GM21447 (cell line): ENCODE measurements at regions not wholly inside any gene's neighbourhood (a gene's known extent, or its start where the extent isn't known, plus 50 kb on each side); places are given as distances from the start of the nearest gene placed in this dataset.

Experiments
- ATAC-seq: cut with Tn5 transposase; IDR thresholded peaks from one replicate; pipeline ENCODE4 v1.9.1; 2021; ENCODE audit not compliant: unreplicated experiment

DNA sequence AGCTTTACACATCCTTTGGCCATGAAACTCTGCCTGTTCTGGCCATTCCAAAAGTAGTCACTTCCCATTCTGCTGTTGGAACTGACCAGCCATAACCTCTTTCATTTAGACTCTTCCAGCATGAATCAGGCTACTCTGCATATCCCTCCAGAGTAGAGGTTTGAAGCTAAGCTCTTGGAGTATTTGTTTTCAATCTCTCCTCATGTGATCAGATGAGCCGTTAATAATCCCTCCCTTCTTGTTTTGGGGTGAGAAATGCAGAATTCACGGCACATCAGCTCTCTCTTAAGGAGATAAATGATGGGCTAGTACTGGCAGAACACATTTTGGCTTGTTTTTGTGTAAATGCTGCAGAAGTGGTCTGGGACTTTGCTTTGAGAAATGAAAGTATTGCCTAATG lies 519.9 kb downstream of the PCDH17 start:
- no peak for ATAC-seq

DNA sequence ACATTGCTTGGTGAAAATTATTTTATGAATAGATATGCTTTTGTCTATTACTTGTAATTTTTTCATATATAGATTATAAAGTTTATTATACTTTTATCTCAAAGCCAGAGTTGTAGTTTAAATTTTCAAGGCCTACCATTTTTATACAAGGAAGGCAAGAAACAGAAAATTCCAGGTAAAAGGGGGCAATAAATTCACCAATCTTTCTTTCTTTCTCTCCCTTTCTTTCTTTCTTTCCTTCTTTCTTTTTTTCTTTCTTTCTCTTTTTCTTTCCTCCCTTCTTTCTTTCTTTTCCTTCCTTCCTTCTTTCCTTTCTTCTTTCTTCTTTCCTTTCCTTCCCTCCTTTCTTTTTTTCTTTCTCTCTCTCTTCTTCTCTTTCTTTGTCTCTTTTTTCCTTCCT lies 529.4 kb downstream of the PCDH17 start:
- ATAC-seq, result no peak

DNA sequence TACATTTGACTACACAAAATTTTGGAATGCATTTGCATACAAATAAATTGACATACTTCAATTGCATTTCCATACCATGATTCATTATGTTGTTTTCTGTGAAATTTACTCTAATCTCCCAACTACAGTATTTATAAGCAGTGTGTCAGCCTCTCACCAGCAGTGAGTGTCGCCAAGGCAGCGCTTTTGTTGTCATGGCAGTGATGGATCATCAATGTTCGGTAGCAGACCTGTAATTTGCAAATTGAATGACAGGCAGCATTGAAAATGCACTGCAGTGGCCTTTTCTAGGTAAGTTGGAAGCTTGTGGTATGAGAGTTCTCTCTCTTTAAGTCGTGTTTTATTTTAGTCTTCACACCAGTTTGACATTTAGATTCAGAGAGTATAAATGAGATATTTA lies 534.1 kb downstream of the PCDH17 start:
- ATAC-seq, result no peak

DNA sequence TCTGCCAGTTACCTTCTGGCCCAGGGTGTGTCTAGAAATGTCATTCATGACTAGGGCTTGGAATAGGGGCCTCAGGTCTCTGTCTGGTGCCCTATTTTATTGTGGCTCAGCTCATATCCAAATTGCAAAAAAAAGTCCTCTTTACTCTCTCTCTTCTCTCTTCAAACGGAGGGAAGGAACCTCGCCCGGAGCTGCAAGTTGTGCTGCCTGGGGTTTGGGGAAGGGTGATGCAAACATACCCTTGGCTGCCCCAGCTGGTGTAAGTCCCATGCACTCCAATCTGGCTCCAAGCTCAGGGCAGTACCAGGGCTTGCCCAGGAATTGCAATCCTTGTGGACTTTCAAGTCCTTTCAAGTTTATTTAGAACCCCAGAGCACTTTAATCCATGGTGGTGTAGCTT lies 549.6 kb downstream of the PCDH17 start:
- ATAC-seq, result no peak

DNA sequence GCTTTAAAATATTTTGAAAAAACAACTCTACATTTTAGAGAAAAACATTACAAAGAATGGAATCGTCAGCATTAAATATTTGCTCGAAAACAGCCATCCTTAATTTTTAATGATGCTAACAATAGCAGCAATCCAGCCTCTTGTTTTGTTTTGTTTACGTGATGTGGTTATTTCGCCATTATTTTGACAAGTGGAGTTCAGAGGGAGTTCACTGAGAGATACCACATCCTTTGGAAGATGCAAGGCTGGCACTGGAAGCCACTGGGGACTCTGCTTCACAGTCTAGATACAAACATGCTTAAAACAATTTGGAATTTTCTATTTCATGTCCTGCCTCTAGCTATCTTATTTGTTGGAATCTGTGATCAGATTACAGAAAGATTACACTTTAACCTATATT lies 556.3 kb downstream of the PCDH17 start:
- ATAC-seq, result no peak

DNA sequence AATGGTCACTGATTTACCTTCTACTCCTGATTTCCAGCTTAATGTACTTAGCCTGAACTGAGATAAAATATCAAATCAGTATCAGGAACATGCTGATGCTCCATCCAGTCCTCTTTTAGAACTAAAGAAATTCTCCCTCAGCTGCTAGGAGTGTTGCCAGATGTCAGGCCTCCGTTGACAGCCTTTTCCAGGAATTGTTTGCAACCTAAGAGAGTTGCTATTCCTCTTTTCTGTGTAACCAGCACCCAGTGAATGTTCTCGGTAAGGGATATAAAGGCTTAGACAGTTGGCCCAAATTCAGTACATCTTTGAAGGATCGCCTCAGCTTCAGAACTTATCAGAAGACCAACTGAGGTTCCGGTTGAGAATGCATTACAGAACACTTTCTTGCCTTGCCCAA lies 559.0 kb downstream of the PCDH17 start:
- ATAC-seq, result no peak

DNA sequence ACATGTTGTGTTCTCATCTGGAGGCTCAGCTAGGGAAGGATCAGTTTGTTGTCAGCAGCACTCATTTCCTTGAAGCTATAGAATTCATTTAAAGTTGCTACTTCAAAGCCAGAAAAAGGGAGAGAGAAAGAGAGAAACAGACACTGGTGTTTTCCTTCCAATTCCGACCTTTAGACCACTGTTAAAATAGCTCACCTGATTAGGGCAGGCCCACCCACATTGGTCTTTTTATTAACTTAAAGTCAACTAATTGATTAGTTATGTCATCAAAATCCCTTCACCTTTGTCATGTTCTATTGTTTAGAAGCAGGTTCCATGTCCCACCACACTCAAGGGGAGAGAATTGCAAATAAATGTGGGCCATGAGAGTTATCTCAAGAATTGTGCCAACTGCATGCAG lies 560.2 kb downstream of the PCDH17 start:
- no peak for ATAC-seq

DNA sequence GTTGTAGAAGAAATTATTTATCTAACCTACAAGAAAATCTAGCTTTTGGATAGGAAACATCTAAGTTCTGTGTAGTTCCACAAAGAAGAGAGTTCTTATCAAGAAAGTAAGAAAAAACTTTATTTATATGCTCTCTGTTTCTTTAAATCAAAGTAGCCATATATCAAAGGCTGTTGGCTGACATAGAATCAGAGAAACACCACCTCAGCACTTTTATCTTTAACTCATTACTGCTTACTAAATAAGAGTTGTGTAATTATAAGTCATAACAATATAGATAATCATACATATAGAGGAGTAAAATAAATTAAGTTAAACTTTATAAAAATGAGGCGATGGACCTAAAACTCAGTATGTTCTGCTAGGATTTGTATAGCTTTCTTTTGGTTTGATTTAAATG lies 570.6 kb downstream of the PCDH17 start:
- no peak for ATAC-seq

DNA sequence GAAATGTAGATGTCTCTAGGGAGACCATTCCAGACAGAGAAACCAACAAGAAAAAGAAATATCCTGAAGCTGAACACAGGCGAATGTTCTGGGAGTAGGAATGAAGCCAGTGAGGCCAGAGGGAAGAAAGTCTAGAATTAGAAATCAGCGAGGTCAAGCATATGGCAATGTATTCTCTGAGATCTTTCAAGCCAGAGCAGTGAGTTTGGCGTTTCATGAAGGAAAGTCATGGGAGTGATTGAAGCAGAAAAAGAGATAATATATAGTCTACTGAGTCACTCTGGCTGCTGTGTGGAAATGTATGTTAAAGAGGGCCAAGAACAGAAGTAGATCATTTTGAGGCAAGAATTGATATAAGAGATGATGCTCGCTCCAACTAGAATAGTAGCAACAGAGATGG lies 576.0 kb downstream of the PCDH17 start:
- no peak for ATAC-seq

DNA sequence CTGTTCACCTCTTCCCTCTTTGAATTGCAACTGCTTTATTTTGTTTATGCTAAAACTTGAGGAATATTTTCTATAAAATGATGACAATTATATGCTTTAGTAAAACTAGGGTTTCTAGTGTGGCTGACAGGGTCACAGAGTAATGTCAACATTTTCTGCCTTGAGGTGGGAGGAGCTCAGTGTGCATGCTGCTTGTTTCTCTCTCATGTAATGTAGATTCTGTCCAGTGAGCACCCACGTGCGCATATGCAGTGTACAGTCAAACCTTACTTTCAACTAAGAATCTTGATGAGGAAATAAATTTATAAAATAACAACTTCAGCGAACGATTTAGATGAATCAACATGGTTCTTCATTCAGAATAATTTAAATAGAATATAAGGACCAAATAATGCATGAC lies 603.9 kb downstream of the PCDH17 start:
- ATAC-seq, result no peak

DNA sequence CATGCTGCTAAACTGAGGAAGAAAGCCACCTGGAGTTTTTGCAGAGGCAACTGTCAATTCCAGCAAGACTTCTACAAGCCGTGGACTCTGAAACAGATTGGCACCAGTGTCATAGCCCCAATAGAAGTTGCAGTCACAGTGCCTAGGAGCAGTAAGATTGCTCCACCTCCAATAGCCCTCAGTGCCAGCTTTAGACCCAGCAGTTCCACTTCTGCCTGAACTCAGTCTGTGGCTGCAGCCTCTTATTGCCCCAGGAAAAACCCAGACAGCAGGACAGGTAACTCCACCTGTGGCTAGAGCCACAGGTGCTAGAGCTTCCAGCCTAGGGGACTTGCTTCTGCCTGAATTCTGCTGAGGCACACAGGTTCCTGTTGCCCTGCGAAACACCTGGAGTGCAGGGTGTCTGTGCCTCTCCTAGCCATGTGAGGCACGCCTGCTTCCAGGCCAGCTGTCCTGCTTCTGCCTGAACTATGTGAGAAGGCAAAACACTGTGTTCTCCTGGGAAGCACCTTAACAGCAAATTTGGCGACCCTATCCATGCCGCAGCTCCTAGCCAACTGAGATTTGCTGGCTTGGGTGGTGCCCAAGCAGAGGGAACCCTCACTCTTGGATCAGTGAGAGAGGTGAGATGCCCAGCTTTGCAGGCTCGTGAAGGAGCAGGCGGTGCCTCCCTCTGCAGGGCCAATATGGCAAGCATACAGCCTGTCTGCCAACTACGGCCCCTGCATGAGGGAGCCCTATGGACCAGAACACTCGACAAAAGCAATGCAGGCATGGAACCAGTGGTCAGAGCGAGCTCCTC lies 607.6 kb downstream of the PCDH17 start:
- no peak for ATAC-seq

DNA sequence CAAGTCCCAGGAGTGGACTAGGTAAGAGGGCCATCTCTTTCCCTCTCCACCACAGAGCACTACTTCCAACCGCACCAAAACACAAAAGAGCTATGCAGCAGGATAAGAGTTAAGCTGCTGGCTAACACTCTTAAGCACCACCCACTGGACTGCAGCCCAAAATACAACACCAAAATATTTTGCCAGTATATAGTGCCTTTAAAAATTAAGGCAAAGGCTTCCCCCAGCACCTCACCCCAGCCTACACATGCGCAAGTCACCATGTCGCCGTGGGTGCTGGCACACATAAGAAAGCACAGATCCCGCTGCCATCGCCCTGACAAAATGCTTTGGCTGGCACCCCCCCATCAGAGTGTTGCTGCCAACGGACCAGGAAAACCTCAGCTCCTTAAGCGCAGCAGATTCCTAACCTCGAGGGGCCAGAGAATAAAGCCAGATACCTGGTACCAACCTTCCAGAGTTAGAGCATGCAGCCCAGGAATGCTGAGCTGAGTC lies 608.3 kb downstream of the PCDH17 start:
- no peak for ATAC-seq

DNA sequence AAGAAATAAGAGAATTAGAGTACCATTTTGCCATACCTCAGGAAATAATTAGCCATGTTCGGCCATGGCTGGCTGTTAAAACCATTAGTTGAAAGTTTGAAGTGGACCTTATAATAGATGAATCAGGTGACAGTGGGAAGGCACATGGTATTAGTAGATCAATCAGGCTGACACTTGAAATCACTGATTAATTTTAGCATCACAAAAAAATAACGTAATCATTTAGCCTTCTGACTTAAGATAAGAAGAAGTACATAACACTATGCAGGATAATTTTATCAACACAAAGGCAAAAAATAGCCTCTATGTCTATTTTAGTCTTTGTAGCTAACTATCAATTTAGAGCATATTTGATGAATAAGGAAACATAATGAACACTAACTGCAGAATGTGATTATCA lies 615.5 kb downstream of the PCDH17 start:
- ATAC-seq, result no peak

DNA sequence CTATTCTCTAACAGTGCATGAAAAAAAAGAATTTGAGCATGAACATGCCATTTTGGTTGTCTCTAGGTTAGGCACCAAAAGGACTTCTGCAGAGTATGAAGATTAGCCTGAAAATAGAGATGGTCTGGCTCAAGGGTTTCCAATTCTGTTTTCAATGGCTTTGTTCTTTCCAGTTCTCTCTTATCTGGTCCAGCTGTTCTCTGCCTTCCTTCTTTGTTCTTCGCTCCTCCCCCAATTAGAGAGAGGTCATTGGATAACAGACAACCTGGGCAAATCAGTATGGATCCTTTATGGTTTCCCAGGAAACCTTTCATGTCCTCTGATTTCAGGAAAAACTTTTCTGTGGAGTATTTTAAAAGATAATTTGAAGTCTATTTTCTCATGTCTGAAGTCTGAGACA lies 623.4 kb downstream of the PCDH17 start:
- ATAC-seq, result no peak

DNA sequence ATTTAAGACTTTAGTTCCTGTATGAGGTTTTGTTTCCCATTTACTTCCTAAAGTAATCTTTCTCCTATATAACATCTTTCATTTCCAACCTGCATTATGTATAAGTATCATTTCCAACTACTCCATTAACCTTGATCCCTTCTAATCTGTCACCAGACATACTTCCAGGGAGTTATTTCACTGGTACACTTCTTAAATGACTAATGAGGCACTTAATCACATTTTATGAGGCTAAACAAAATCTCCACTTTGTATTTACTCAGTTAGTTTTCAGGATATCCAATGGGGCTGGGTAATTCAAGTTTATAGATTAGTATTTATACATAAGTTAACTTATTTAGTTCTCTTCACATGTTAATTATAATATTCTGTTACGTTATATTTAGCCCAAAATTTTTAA lies 634.7 kb downstream of the PCDH17 start:
- ATAC-seq, result no peak

DNA sequence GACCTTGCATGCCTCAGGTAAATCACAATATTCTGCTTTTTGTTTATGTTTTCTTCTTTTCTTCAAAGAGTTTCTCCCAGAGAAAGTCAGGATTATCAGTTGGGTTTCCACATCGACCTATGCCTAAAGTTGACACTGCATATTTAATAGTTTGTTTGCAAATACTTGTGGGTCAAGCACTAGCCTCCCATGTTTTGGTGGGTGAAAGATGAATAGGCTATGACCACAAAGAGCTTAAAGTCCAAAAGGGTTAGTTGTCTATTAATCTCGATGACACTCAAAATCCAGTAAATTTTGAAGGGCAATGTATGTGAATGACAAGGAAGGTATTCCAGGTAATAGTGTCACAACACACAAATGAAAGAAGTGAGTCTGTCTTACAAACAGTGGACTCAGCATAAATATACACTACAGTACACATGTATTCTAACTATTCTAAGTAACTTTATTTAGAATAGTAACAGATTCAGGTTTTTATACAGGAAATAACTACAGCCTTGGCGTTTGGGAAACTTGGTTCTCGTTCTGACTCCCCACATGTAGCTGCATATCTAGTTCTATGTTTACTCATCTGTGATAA lies 667.1 kb downstream of the PCDH17 start:
- no peak for ATAC-seq

DNA sequence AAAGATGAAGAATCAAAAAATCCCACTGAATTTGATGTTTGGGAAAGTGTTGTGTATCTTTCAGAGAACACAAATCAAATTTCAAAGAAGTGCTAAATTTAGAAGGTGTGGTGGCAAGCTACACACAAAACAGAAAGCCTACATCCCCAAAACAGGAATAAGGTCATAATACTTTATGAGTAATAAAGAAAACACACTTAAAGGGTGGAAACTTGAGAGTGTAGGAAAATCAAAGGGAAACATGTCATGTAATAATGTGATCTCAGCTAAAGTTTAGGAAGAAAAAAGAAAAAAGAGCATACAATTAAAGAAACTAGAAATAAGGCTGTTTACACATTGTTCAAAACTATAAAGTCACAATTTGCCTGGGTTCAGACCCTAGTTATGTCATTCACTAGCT lies 668.7 kb downstream of the PCDH17 start:
- ATAC-seq, result no peak

DNA sequence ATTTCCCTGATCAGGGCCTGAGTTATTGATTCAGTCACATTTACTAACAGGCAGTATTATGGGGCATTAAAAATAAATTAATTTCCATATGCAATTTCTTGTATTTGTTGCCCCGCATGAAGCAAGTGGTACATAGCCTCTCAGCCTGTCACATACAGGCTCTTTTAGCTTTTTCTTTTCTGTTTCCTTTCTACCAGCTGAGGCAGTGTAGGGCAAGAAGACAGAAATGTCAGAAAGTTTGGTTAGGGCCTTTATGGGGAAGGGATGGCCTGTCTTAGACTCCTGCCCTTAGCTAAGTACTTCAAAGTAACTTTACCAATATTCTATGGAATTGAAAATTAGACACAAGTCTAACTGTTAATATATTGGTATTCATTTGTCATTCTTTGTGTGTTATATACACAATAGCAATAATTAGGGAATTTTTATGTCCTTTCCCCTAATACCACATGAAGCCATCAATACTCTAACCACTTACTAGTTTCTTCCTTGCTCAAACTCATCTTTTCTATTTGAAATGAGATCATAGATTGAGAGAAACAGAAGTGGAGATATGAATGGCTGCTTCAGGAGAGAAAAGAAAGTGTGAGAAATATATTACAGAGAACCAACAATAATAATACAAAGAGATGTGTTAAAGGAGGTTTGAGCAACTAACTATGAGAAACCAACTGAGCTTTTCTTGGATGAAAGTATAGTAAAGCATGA lies 669.6 kb downstream of the PCDH17 start:
- no peak for ATAC-seq

DNA sequence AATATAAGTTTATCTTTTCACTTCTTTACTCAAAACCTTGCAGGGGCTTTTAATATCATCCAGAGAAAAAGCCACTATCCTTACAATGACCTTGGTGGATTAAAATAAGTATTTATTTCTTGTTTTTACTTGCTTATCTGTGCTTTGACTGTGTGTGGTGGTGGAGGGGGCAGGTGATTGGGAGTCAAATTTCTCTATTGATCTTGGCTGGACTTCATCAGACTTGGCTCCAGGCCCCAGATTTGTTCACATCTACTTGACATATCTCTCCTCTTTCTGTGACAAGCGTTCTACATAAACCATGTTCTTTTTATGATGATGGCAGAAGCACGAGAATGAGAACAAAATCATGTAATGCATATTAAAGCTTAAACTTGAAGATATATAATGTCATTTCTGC lies 670.8 kb downstream of the PCDH17 start:
- ATAC-seq, result no peak

DNA sequence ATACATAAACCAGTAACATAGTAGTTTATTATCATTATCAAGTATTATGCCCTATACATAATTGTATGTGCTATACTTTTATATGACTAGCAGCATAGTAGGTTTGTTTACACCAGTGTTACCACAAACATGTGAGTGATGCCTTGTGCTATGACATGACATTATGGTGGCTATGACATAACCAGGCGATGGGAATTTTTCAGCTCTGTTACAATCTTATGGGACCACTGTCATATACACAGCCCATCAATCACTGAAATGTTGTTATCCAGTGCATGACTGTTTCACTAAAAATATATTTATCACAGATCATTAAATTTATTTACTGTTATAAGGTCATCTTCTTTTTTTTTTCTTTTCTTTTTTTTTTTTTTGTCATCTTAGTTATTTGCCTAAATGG lies 674.5 kb downstream of the PCDH17 start:
- ATAC-seq, result no peak

DNA sequence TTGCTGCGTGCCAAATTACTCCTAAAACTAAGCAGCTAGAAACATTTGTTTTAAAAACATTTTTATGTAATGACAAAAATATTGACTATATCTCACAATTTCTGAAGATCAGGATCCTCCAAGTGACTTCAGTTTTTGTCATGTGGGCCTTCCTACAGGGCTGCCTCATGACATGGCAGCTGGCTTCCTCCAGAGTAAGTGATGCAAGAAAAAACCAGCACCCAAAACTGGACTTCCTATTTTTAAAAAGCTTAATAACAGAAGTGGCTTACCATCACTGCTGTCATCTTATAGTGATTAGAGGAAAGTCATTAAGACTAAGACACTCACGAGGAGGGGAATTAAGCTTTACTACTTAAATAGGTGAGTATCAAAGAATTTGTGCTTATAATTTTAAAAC lies 681.7 kb downstream of the PCDH17 start:
- ATAC-seq, result no peak

DNA sequence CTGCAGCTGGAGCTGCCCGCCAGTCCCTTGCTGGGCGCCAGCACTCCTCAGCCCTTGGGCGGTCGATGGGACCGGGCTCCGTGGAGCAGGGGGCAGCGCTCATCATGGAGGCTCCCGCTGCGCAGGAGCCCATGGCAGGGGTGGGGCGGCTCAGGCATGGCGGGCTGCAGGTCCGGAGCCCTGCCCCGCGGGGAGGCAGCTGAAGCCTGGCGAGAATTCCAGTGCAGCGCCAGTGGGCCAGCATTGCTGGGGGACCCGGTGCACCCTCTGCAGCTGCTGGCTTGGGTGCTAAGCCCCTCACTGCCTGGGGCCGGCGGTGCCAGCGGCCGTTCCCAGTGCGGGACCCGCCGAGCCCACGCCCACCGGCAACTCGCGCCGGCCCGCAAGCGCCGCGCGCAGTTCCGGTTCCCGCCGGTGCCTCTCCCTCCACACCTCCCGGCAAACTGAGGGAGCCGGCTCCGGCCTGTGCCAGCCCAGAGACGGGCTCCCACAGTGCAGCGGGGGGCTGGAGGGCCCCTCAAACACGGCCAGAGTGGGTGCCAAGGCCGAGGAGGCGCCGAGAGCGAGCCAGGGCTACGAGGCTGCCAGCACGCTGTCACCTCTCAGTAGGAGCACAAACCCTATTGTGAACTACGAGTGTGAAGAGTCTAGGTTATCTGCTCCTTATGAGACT lies 687.1 kb downstream of the PCDH17 start:
- ATAC-seq, result no peak
